ENCODE measurements at regions not wholly inside any gene's neighbourhood (a gene's known extent, or its start where the extent isn't known, plus 50 kb on each side); places are given as distances from the start of the nearest gene placed in this dataset.

GRCh38 chr12:67430708-67431335 is 161.7 kb downstream of the CAND1 start:
- Mint-ChIP-seq H3K4me1 (peaks cover 23% of the 10 kb centered on the region), H3K27me3 (ENCODE audit: insufficient read depth, low read depth) (no peaks in the 10 kb centered on the region), H3K4me3 (no peak overlapping the region), H3K27ac (no peak overlapping the region), H3K9me3 (no peaks in the 10 kb centered on the region), H3K36me3 (no peaks in the 10 kb centered on the region)
- Histone ChIP-seq H3K27ac (no peak overlapping the region), H2AFZ (replicated peaks) (no peak overlapping the region), H3K9ac (no peak overlapping the region), H3K36me3 (no peaks in the 10 kb centered on the region), H3K4me3 (no peak overlapping the region), H3F3A (ENCODE audit: low read depth) (no peaks in the 10 kb centered on the region), H3K27me3 (no peaks in the 10 kb centered on the region), H3K9me3 (ENCODE audit: low read depth) (no peaks in the 10 kb centered on the region), H3K4me2 (no peak overlapping the region), H4K20me1 (ENCODE audit: low read depth) (no peaks in the 10 kb centered on the region), H3K79me2 (ENCODE audit: low read depth) (no peaks in the 10 kb centered on the region), H3K4me1 (peaks cover 9% of the 10 kb centered on the region)
- no peak for DNase-seq (ENCODE audit: low spot score)
- TF ChIP-seq EZH2phosphoT487 (IDR thresholded peaks at IDR 0.05) (no peak), CTCF (IDR thresholded peaks at IDR 0.05) (peak; percentile 27), EZH2 (IDR thresholded peaks at IDR 0.05) (no peak)

- Histone ChIP-seq H3K79me2 (ENCODE audit: low read depth) (no peaks in the 10 kb centered on the region), H3K36me3 (no peaks in the 10 kb centered on the region), H3F3A (ENCODE audit: low read depth) (no peaks in the 10 kb centered on the region), H4K20me1 (ENCODE audit: low read depth) (no peaks in the 10 kb centered on the region), H3K27ac (no peak overlapping the region), H3K4me3 (no peak overlapping the region), H2AFZ (replicated peaks) (no peak overlapping the region), H3K27me3 (no peaks in the 10 kb centered on the region), H3K4me2 (no peak overlapping the region), H3K9me3 (ENCODE audit: low read depth) (no peaks in the 10 kb centered on the region), H3K4me1 (peaks cover 9% of the 10 kb centered on the region), H3K9ac (no peak overlapping the region)
- H3K27ac Mint-ChIP-seq: no peak overlapping the region
- DNase-seq (ENCODE audit: low spot score): no peak
- no peaks in the 10 kb centered on the region for H3K9me3 Mint-ChIP-seq
- no peak overlapping the region for H3K4me3 Mint-ChIP-seq
- TF ChIP-seq EZH2phosphoT487 (IDR thresholded peaks at IDR 0.05) (no peak), EZH2 (IDR thresholded peaks at IDR 0.05) (no peak), CTCF (IDR thresholded peaks at IDR 0.05) (no peak)
- H3K4me1 Mint-ChIP-seq: peaks cover 18% of the 10 kb centered on the region
- no peaks in the 10 kb centered on the region for H3K27me3 Mint-ChIP-seq (ENCODE audit: insufficient read depth, low read depth)
- H3K36me3 Mint-ChIP-seq: no peaks in the 10 kb centered on the region
Measured at GRCh38 chr12:67431411-67432020, 162.4 kb downstream of the CAND1 start.

GRCh38 chr12:67433385-67434175 is 164.4 kb downstream of the CAND1 start:
- Mint-ChIP-seq H3K27me3 (ENCODE audit: insufficient read depth, low read depth) (no peaks in the 10 kb centered on the region), H3K9me3 (no peaks in the 10 kb centered on the region), H3K36me3 (no peaks in the 10 kb centered on the region), H3K27ac (no peak overlapping the region), H3K4me3 (no peak overlapping the region), H3K4me1 (peaks cover 5% of the 10 kb centered on the region)
- H3K4me1 ChIP-seq: peaks cover 5% of the 10 kb centered on the region
- DNase-seq (ENCODE audit: low spot score): no peak
- H3K4me2 ChIP-seq: no peak overlapping the region
- H3K27ac ChIP-seq: no peak overlapping the region
- H3K9ac ChIP-seq: no peak overlapping the region
- H3K4me3 ChIP-seq: no peak overlapping the region
- TF ChIP-seq CTCF (IDR thresholded peaks at IDR 0.05) (no peak), EZH2 (IDR thresholded peaks at IDR 0.05) (no peak), EZH2phosphoT487 (IDR thresholded peaks at IDR 0.05) (no peak)
- H3K36me3 ChIP-seq: no peaks in the 10 kb centered on the region
- H3F3A ChIP-seq (ENCODE audit: low read depth): no peaks in the 10 kb centered on the region
- H4K20me1 ChIP-seq (ENCODE audit: low read depth): no peaks in the 10 kb centered on the region
- H3K27me3 ChIP-seq: no peaks in the 10 kb centered on the region
- H2AFZ ChIP-seq (replicated peaks): no peak overlapping the region
- H3K9me3 ChIP-seq (ENCODE audit: low read depth): no peaks in the 10 kb centered on the region
- H3K79me2 ChIP-seq (ENCODE audit: low read depth): no peaks in the 10 kb centered on the region
